Muscle of arm (tissue), 1 donor: ENCODE measurements at regions not wholly inside any gene's neighbourhood (a gene's known extent, or its start where the extent isn't known, plus 50 kb on each side); places are given as distances from the start of the nearest gene placed in this dataset.
A peak's percentile ranks its signal among the peaks of the same experiment; 100 is the strongest.
"Not testable (repeated sequence)": the region's sequence is repeated elsewhere in the genome, so short reads cannot be mapped to it uniquely, and the experiment has no call there.

Source experiments
- DNase-seq: peaks from one replicate; pipeline ENCODE4 v3.0.0-alpha.2; 2013

DNA sequence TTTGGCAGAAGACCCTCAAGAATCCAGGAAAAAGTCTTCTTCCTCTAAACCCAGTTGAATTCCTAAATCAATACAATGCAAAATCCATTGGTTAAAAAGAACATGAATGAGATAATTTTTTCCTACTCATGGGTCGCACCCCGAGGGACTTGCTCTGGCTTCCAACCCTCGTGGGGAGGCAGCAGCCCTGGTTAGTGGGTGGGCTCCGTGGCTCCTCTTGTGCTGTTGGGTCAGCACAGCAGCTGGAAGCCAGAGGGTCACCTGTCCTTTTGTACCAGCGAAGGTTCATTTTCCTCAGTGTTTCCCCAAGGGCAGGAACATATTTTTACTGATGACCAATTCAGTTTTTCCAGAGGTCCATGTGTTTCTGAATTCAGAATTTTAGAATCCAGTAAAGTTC lies 120.6 kb upstream of the S1PR3 start:
- no peak for DNase-seq

DNA sequence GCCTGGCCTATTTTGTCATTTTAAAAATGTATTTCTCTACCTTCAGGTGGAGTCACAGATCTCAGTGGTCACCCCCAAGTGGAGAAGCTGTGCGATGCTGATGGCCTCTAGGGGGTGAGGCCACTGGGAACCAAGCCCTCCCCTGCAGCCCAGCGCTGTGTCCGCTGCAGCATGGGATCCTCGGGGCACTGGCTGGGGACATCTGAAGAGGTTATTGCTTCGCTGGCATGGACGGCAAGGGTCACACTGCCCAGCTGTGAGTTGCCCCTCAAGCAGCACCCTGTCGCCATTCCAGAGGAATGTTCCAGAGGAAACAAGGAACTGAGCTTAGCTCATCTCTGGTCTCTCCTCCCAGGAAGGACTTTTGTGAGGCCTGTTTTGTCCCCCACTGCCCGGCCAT lies 119.6 kb upstream of the S1PR3 start:
- DNase-seq: no peak

DNA sequence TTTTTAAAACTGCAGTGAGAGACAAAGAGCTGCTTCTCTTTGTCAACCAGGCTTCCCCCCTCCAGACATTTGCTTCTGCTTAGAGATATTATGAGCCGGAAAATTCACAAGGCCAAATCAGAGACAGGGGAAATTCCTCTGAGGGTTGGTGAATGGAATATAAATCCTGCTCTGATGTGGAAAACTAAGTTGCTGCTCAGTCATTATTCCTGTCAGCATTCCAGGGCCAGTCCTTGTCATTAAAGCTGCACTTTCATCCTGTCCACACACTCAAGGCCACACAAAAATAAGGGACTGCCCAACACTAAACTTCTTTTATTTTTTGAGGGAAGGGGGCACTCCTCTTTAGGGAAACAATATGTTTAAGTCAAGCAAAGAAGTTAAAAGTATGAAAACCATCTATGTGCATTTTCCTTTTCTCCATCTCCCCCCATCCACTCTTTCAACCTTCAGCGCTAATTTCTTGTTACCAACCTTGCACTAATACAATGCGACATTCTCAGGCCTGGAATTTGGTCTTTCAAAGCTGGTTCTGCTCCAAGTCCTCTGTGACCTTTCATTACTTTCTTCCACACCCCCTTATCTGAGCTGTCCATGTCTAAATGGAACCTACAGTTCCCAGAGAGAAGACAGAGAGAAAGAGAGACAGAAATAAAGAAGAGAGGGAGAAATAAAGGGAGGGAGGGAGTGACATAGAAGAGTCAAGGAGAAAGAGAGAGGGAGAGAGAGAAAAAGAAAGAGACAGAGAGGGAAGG lies 118.9 kb upstream of the S1PR3 start:
- DNase-seq: peak; percentile 63

DNA sequence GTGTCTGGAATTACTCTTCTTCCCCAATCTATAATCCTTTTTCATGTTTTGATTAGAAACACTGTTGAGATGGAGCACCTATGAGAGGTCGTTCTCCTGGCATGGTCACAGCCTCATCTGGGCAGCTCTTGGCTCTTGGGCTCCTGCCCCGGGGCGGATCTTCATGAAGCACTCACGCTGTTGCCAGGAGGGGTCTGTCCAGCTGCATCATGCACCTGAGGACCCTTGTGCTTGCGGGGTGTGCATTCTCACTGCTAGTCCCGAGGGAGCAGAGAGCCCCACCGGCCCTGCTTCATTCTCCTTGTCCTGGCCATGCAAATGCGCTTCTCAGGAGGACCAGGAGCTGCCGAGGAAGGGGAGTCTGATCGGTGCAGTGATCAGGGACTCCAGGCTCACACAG lies 117.6 kb upstream of the S1PR3 start:
- no peak for DNase-seq

DNA sequence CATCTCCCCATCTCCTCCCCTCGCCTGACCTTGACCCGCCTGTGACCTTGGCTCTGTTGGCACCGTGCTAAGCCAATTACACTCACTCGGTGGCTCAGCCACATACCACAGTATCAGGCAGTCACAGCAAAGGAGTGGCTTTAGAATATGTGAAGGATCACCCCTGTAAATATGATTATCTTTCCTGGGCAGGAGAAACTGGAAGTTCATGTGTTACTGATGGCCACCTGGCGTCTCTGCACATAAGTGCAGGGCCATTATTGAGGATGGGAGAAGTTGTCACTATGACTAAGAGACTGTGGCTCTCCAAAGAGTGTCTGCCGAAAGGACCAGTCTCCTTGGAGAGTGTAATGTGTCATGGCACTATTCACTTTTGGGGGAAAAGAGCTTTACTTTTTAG lies 116.9 kb upstream of the S1PR3 start:
- DNase-seq: no peak

DNA sequence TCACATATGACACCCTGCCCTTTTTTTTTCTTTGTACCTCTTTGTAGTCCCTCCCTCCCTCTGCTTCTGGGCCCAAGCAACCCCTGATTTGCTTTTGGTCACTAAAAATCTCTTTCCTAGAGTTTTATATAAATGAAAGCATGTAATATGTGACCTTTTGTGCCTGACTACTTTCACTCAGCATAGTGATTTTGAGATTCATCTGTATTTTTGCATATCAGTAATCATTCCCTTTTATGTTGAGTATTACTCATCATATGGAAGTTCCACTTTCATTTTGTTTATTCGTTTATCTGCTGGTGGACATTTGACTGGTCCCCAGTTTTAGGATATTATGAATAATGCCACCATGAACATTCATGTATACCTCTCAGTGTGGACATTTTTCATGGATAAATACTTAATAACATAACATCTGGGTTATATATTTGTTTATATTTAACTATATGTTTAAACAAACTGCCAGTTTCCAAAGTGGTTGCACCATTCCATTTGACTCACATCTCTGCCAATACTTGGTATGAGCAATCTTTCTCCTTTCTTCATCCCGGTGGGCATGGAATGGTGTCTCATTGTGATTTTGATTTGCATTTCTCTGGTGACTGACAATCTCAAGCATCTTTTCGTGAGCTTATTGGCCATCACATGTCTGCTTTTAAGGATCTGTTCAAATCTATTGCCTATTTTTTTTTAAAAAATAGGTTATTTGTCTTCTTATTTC lies 115.7 kb upstream of the S1PR3 start:
- no peak for DNase-seq

DNA sequence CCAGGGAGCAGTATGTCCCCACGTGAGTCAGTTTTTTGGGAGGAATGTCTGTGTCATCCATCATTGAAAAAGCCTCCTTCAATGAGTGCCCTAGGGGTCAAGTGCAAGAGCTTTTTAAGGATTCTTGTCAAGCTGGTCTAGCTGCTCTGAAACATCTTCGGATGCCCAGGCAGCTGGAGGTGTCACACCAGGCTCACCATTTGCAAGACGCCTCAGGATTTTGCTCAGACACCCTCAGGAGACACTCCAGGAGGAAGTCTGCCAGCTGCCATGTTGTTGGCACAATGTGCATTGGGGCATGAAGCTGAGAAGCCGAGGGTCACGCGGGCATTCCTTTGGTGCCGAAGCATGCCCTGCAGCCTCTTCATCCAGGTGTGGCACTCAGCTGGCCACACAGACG lies 111.1 kb upstream of the S1PR3 start:
- DNase-seq: no peak

DNA sequence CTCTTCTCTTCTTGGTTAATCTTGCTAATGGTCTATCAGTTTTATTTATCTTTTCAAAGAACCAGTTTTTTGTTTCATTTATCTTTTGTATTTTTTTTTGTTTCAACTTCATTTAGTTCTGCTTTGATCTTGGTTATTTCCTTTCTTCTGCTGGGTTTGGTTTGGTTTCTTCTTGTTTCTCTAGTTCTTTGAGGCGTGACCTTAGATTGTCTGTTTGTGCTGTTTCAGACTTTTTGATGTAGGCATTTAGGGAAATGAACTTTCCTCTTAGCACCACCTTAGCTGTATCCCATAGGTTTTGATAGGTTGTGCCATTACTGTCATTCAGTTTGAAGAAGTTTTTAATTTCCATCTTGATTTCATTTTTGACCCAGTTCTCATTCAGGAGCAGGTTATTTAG lies 107.0 kb upstream of the S1PR3 start:
- not testable (repeated sequence) for DNase-seq

DNA sequence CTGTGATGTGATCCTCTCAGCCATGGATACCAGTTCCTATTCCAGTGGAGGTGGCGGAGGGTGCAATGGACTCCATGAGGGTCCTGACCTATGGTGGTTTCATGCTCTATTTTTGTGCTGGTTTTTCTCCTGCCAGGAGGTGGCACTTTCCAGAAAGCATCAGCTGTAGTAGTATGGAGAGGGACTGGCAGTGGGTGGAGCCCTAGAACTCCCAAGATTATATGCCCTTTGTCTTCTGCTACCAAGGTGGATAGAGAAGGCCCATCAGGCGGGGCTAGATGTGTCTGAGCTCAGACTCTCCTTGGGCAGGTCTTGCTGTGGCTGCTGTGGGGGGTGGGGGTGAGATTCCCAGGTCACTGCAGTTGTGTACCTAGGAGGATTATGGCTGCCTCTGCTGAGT lies 104.5 kb upstream of the S1PR3 start:
- not testable (repeated sequence) for DNase-seq

DNA sequence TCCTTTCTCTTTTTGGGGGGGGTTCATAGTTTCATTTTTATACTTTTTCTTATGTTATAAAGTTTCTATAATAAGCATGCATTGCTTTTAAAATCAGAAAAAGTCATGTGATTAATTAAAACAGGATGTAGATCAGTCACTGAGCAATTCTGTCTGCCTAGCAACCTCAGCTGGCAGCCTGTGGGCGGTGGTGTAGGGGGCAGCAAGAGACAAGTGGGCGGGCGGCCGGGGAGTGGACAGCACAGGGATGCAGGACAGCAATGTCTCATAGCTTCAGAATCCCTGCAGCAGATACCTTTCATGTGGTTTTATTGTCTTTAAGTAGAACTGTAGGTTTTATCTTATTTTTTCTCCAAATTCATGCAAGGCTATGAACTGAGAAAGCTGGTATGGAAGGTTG lies 101.9 kb upstream of the S1PR3 start:
- DNase-seq: no peak

DNA sequence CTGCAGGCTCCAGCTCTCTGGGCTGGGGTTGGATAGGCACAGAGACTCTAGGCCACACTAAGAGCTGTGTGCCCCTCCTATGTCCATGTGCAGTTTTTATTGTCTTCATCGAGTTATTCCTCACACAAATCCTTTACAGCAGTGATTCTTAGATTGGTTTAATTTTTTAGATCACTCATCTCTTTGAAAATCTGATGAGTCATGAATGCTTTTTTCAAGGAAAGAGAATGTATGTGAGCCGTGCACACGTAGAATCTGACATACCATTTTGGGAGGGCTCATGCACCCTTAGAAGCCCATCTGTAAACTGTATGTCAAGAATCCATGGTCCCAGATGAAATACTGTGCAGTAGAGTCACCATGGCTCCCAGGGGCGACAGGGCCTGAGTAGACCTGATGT lies 100.7 kb upstream of the S1PR3 start:
- DNase-seq: no peak

DNA sequence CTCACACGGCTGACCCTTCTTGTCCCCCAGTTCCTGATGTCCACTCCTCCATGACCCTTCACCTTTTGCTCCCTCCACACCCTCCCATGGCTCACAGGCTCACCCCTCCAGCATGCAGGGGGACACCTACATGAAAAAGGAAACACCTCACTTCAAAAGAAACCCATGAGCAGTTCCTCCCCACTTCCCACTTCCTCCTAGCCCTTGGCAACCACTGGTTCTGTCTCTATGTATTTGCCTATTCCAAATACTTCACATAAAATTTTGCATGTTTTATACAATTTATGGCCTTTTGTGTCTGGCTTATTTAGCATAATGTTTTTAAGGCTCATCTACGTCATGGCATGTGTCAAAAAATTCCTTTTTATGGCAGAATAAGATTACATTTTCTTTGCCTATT lies 100.2 kb upstream of the S1PR3 start:
- no peak for DNase-seq

DNA sequence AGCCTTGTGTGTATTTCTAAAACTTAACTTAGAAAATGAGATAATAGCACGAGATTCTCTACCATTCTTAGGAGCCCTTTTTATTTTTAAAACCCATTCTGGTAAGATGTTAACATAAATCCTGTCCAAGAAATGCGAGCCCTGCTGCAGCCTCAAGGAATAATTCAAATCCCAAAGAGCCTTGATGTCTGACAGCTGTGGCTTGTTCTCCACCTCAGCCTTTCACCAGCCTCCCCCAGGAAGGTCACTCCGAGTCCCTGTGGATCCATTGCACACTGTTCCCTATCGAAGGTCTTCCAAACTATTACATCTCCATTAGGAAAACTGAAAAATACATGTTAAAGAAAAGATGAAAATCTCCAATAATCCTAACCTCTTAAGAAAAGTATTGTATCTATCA lies 98.5 kb upstream of the S1PR3 start:
- DNase-seq: no peak

DNA sequence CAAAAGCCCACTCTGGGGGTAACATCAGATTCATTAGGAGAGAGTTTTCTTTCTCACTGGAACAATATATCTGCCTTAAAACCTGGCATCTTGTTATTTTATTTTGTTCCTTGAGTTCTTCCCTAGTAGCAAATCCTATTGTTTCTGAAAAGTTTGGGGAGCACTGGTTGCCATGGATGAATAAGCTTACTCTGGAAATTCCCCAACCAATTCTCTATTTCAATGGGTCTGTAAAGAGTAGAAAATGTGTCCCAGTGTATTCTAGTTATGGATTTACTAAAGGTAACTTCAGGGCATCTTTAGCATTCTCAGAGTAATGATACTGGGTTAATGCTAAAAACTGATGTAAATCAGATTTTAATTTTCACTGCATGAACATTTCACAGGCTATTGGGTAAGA lies 94.2 kb upstream of the S1PR3 start:
- no peak for DNase-seq

DNA sequence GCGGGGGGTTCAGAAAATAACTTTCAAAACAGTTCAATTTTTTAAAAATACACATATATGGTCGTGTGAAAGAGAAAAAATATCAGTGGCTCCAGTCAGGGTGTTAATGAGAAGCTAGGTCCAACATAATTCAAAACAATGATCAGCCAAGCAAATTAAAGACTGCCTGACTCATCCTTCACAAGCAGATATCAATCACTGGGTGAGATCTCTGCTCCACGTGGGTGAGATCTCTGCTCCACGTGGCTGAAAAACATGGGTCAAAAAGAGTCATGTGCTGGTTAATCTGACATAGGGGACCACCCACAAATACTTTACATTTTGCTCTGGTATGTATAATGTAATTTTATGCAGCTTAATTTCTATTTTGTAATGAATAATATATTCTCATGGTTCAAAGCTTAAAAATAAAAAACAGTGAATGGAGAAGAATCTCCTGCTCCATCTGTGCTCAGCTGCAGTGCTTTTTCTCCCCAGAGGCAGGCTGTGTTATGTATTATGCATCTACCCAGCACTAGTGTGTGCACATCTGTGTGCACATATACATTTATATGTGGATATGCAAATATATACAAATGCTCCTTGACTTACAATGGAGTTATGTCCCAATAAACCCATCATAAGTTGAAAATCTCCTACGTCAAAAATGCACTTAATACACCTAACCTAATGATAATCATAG lies 93.1 kb upstream of the S1PR3 start:
- no peak for DNase-seq

DNA sequence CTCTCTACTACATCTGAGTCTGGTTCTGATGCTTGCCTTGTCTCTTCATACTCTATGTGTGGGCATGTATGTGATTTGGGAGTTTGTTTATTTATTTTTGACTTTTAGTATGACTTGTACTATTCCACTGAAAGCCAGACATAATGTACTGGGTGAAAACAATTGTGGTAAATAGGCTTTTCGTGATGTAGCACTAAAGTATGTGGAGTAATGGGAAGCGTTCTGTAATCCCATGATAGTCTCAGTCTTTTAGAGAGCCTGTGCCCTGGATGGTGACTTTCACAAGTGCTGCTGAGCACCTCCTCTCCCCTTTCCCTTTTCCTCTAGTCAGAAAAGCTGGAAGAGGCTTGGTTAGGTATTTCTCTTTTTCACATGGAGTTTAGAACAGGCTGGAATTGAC lies 85.8 kb upstream of the S1PR3 start:
- DNase-seq: no peak

DNA sequence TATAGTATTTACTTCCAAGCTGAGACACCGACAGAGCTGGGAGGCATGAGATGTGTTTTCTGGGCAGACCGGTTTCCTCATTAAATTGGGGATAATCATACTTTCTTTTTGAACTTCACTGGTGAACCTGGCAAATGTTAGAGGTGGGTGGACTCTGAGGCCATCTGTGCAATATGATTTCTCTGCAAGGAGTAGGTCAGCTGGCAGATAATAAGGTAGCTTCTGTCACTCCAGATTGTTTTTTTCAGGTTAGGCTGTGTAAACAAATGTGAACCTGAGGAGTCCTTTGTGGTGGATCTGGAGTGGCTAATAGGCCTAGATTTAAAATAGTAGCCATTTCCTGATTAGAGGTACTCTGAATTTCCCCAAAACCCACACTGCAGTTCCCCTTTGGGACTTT lies 75.4 kb upstream of the S1PR3 start:
- no peak for DNase-seq

DNA sequence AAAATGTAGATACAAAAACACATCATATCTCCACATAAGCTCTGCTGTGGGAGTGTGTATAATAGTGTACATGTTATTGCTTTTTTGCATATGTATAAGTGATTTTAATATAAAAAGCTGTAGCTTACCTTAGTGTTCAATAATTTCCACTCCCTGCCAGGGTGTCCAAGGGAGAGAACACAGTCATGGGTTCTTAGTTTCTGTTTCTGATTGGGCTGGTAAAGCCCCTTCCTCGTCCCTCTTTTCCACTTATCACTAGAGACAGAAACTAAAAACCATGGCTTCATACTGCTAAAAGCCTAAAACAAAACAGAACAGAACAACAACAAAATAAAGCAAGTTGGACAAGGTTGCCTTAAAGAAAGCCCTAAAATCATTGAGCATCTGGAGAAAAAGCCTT lies 74.4 kb upstream of the S1PR3 start:
- no peak for DNase-seq

DNA sequence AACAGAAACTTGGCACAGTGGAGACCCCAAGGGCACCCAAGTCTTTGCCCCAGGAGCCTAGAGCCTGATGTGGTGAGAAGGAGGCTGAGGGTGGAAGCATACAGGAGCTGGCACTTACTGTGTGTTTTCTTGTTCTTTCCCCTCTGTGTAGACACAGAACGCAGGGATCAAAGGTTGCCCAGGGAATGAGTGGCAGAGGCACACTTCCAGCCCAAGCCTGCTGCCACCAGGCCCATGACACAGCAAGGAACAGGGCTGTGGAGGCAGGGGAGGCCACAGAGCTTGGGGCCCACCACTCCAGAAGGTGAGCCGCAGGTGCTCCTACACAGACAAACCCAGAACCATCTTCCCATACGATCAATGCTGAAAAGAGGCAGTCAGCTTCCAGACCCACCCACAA lies 73.9 kb upstream of the S1PR3 start:
- no peak for DNase-seq

DNA sequence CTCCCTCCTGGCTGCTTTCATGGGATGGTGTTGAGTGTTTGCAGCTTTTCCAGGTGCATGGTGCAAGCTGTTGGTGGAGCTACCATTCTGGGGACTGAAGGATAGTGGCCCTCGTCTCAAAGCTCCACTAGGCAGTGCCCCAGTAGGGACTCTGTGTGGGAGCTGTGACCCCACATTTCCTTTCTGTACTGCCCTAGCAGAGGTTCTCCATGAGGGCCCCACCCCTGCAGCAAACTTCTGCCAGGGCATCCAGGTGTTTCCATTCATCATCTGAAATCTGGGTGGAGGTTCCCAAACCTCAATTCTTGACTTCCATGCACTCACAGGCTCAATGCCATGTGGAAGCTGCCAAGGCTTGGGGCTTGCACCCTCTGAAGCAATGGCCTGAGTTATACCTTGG lies 72.7 kb upstream of the S1PR3 start:
- DNase-seq: not testable (repeated sequence)

DNA sequence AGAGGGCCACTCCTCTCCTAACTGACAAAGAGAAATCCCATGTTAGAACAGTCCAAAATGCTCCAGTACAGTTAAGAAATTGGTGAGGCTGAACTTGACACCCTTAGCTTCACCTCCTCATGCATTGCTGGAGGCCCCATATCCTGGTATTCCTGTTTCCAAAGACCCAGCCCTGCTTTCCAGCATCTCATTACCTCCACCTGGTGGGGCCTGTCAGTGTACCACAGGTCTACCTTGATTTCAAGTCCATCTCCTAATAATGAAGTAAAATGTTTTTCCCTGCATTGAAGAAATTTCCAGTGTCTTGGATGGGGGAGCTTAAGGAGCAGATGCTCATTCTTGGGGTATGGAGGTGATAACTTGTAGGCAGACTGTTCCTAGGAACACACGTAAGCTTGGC lies 70.6 kb upstream of the S1PR3 start:
- DNase-seq: no peak

DNA sequence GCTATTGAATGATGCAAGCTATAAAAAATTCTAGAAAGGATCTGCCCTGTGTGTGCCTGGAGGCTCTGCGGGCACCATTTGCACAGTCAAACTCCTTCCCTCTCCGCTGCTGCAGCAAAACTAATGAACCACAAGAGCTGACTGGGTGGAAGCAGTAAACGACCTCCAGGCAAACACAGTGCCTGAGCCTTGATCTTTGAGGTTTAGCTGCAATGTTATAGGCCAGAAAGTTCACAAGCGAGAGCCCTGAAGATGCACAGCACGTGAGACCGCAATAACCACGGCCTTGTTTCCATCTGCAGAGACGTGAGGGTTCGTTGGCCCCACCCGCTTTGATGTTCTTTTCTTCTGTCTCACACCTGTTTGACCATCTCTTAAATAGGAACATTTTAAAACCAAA lies 69.2 kb upstream of the S1PR3 start:
- no peak for DNase-seq

DNA sequence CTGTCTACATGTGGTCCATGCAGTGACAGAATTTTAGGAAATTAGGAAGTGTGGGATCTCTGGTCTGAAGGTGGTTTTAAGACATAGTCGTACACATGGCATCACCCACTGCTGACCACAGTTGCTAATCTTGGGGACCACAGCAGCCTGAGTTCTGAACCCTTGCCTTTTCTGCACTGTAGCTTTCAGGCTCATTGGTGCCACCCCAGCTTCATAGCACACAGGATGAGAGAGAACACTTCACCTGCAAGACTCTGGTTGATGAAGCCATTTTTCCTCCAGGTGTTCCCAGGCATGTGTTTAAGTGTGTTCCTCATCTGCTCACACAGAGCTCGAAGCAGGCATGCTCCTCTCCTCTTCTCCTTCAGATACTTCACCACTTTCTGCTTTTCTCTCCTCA lies 68.2 kb upstream of the S1PR3 start:
- DNase-seq: no peak
